Tibial nerve (tissue), 4 donors: ENCODE measurements at regions not wholly inside any gene's neighbourhood (a gene's known extent, or its start where the extent isn't known, plus 50 kb on each side); places are given as distances from the start of the nearest gene placed in this dataset.

ENCODE experiments used
- CTCF ChIP-seq, 5 experiments: fragments of 200-600 bp in 3 of 5; fragments of 450-650 bp in 2 of 5; sonication (generic) in 3 of 5; IDR thresholded peaks; one replicate each; pipeline ENCODE4 v1.5.1; 2016 to 2019; ENCODE audit warnings: antibody characterized with exemption in 5 of 5, mild to moderate bottlenecking in 3 of 5, moderate library complexity in 2 of 5
- EP300 ChIP-seq, 2 donors: sonication (generic); formaldehyde crosslinking; IDR thresholded peaks; one replicate each; pipeline ENCODE4 v1.6.1; 2017; ENCODE audit warnings: antibody characterized with exemption in 2 of 2, mild to moderate bottlenecking in 1 of 2
- POLR2A ChIP-seq, 2 donors: fragments of 450-650 bp; IDR thresholded peaks; one replicate each; pipeline ENCODE4 v1.6.1; 2017; ENCODE audit warnings: antibody characterized with exemption in 2 of 2, mild to moderate bottlenecking in 2 of 2, moderate library complexity in 2 of 2

GRCh38 chr13:89034015-89034414 lies 1362.8 kb downstream of the SLITRK5 start:
- no peak for TF ChIP-seq POLR2A (IDR thresholded peaks at IDR 0.05)
- TF ChIP-seq CTCF (IDR thresholded peaks at IDR 0.05): no peak
- no peak for TF ChIP-seq EP300 (IDR thresholded peaks at IDR 0.05)
